ENCODE measurements at regions not wholly inside any gene's neighbourhood (a gene's known extent, or its start where the extent isn't known, plus 50 kb on each side); places are given as distances from the start of the nearest gene placed in this dataset.

DNA sequence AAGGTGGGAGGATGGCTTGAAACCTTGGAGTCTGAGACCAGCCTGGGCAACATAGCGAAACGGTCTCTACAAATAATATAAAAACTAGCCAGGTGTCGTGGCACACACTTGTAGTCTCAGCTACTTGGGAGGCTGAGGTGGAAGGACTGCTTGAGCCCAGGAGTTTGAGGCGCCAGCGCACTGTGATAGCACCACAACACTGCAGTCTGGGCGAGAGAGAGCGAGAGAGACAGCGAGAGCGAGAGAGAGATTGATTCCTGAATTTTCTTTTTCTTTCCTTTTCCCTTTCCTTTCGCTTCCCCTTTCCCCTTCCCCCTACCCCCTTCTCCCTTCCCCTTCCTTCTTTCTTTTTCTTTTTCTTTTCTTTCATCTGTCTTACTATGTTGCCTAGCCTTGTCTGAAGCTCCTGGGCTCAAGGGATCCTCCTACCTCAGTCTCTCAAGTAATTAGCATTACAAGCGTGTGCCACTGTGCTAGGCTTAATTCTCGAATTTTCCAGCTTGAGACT is 162.4 kb upstream of the ZBED5 start:
- Histone ChIP-seq H3K9me3 (ENCODE audit: severe bottlenecking) (no peaks in the 10 kb centered on the region), H3K27ac (ENCODE audit: poor library complexity, severe bottlenecking) (no peak overlapping the region), H3K4me3 (ENCODE audit: severe bottlenecking) (no peak overlapping the region), H3K4me1 (ENCODE audit: insufficient read depth, poor library complexity, severe bottlenecking) (no peaks in the 10 kb centered on the region), H3K27me3 (ENCODE audit: insufficient read depth, poor library complexity, severe bottlenecking) (no peaks in the 10 kb centered on the region), H3K36me3 (ENCODE audit: low read depth) (no peaks in the 10 kb centered on the region)
- ATAC-seq (ENCODE audit: low read depth) (no peak), DNase-seq (ENCODE audit: low spot score) (no peak)
- TF ChIP-seq, protein P1, sequence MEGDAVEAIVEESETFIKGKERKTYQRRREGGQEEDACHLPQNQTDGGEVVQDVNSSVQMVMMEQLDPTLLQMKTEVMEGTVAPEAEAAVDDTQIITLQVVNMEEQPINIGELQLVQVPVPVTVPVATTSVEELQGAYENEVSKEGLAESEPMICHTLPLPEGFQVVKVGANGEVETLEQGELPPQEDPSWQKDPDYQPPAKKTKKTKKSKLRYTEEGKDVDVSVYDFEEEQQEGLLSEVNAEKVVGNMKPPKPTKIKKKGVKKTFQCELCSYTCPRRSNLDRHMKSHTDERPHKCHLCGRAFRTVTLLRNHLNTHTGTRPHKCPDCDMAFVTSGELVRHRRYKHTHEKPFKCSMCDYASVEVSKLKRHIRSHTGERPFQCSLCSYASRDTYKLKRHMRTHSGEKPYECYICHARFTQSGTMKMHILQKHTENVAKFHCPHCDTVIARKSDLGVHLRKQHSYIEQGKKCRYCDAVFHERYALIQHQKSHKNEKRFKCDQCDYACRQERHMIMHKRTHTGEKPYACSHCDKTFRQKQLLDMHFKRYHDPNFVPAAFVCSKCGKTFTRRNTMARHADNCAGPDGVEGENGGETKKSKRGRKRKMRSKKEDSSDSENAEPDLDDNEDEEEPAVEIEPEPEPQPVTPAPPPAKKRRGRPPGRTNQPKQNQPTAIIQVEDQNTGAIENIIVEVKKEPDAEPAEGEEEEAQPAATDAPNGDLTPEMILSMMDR (IDR thresholded peaks at IDR 0.05; ENCODE audit: poor library complexity, severe bottlenecking), result no peak

DNA sequence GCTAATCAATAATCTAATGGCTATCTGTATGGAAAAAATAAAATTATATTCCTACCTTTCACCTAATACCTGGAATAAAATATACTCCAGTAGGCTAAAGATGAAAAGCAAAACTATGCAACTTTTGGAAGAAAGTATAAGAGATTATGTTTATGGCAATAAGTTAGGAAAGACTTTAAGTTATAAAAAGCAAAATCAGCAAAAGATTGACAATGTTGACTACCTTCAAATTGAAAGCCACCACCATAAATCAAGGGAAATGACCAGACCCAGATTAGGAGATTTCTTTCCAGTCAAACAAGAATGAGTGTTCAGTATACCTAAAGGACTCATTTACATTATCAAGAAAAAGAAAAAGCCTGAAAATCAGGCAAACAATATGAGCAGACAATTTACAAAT is 159.1 kb upstream of the ZBED5 start:
- H3K36me3 ChIP-seq (ENCODE audit: low read depth), result no peaks in the 10 kb centered on the region
- DNase-seq (ENCODE audit: low spot score), result no peak
- no peaks in the 10 kb centered on the region for H3K9me3 ChIP-seq (ENCODE audit: severe bottlenecking)
- TF ChIP-seq, protein P1 (IDR thresholded peaks at IDR 0.05; ENCODE audit: poor library complexity, severe bottlenecking), result no peak
- H3K27me3 ChIP-seq (ENCODE audit: insufficient read depth, poor library complexity, severe bottlenecking), result no peaks in the 10 kb centered on the region
- no peak overlapping the region for H3K27ac ChIP-seq (ENCODE audit: poor library complexity, severe bottlenecking)
- ATAC-seq (ENCODE audit: low read depth), result no peak
- H3K4me1 ChIP-seq (ENCODE audit: insufficient read depth, poor library complexity, severe bottlenecking), result no peaks in the 10 kb centered on the region
- no peak overlapping the region for H3K4me3 ChIP-seq (ENCODE audit: severe bottlenecking)

DNA sequence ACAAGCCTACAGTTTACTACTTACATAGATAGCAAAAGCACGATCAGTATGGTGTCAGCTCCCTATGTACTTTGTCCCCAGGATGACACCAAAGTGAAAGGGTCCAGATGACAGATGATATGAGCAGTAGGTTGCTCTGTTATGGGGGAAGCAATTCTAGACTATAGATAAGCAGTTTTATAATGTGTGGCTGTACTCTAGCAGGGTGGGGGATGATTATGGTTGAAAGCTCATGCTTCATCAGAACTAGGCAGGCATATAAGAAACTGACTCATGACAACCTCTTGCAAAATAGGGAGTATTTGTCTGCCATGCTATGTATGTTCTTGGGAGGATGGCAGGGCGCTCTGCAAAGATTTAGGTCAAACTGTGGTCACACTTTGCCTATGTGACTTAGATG is 158.2 kb upstream of the ZBED5 start:
- TF ChIP-seq, protein P1 (IDR thresholded peaks at IDR 0.05; ENCODE audit: poor library complexity, severe bottlenecking), result no peak
- Histone ChIP-seq H3K4me1 (ENCODE audit: insufficient read depth, poor library complexity, severe bottlenecking) (no peaks in the 10 kb centered on the region), H3K27me3 (ENCODE audit: insufficient read depth, poor library complexity, severe bottlenecking) (no peaks in the 10 kb centered on the region), H3K4me3 (ENCODE audit: severe bottlenecking) (no peak overlapping the region), H3K36me3 (ENCODE audit: low read depth) (no peaks in the 10 kb centered on the region), H3K9me3 (ENCODE audit: severe bottlenecking) (no peaks in the 10 kb centered on the region), H3K27ac (ENCODE audit: poor library complexity, severe bottlenecking) (no peak overlapping the region)
- DNase-seq (ENCODE audit: low spot score), result no peak
- peak; percentile 41; the same call in 1 of the 3 replicates for ATAC-seq (ENCODE audit: low read depth)

DNA sequence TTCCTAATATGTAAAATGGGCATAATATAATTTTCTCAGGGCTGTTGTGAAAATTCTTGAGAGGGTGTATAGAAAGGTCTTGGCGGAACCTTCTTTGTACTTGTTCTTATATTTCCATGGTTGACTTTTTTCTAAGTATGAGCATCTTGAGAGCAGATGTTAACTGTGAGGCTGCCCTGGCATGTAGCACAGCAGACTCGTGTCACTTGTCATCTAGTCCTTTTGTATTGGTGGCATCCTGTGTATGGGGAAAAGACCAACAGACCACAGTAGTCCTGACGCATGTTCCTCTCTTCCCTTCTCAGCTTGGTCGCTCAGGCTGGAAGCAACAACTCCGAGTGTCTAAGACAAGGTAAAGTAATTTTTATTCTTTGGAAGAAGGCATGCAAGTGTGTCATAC is 153.8 kb upstream of the ZBED5 start:
- no peak overlapping the region for H3K27ac ChIP-seq (ENCODE audit: poor library complexity, severe bottlenecking)
- no peaks in the 10 kb centered on the region for H3K4me1 ChIP-seq (ENCODE audit: insufficient read depth, poor library complexity, severe bottlenecking)
- no peak overlapping the region for H3K4me3 ChIP-seq (ENCODE audit: severe bottlenecking)
- no peak for DNase-seq (ENCODE audit: low spot score)
- no peak for ATAC-seq (ENCODE audit: low read depth)
- H3K27me3 ChIP-seq (ENCODE audit: insufficient read depth, poor library complexity, severe bottlenecking), result no peaks in the 10 kb centered on the region
- H3K36me3 ChIP-seq (ENCODE audit: low read depth), result no peaks in the 10 kb centered on the region
- no peaks in the 10 kb centered on the region for H3K9me3 ChIP-seq (ENCODE audit: severe bottlenecking)
- TF ChIP-seq, protein P1 (IDR thresholded peaks at IDR 0.05; ENCODE audit: poor library complexity, severe bottlenecking), result no peak

DNA sequence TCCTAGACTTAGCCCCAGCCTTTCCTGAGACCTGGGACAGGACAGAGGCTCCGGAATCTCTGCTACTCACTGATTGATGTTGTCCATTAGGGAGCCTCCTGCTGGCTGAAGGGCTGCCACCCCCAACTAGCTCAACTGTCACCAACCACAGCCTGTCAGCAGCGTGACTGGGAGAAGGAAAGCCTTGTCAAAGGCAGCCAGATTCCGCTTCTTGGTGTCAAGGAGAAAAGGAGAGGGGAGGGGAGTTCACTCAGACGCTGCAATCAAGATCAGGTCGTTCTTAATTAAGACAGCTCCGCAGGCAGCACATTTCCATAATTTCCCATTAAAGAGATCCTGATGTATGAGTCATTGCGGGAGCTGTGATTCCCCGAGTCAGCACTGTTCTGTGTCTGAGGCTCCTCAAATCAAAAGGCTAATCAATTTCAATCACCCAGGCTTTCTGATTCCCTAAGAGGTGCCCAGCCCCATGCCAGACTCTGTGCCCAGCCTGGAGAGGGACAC is 152.8 kb upstream of the ZBED5 start:
- no peaks in the 10 kb centered on the region for H3K4me1 ChIP-seq (ENCODE audit: insufficient read depth, poor library complexity, severe bottlenecking)
- DNase-seq (ENCODE audit: low spot score) (no peak), ATAC-seq (ENCODE audit: low read depth) (no peak)
- TF ChIP-seq, protein P1 (IDR thresholded peaks at IDR 0.05; ENCODE audit: poor library complexity, severe bottlenecking), result no peak
- H3K27me3 ChIP-seq (ENCODE audit: insufficient read depth, poor library complexity, severe bottlenecking), result no peaks in the 10 kb centered on the region
- no peaks in the 10 kb centered on the region for H3K36me3 ChIP-seq (ENCODE audit: low read depth)
- no peaks in the 10 kb centered on the region for H3K9me3 ChIP-seq (ENCODE audit: severe bottlenecking)
- no peak overlapping the region for H3K27ac ChIP-seq (ENCODE audit: poor library complexity, severe bottlenecking)
- no peak overlapping the region for H3K4me3 ChIP-seq (ENCODE audit: severe bottlenecking)
